Mammary epithelial cell (primary cell): ENCODE measurements at regions not wholly inside any gene's neighbourhood (a gene's known extent, or its start where the extent isn't known, plus 50 kb on each side); places are given as distances from the start of the nearest gene placed in this dataset.

Experiments
- EZH2 ChIP-seq: IDR thresholded peaks from 2 replicates; pipeline ENCODE4 v1.6.1; 2012; ENCODE audit warnings: low read length, inconsistent platforms, borderline replicate concordance
- TF ChIP-seq, protein P1 (sequence below), 2 donors: IDR thresholded peaks in 1 of 2; conservative IDR thresholded peaks in 1 of 2; 2 replicates each; pipeline ENCODE4 v1.5.1; 2011 to 2012; ENCODE audit warnings: inconsistent platforms in 2 of 2, low read length in 2 of 2, mild to moderate bottlenecking in 2 of 2, control low read depth in 1 of 2, low read depth in 1 of 2; ENCODE audit not compliant: insufficient read depth in 1 of 2; ENCODE audit errors: extremely low read depth in 1 of 2

DNA sequence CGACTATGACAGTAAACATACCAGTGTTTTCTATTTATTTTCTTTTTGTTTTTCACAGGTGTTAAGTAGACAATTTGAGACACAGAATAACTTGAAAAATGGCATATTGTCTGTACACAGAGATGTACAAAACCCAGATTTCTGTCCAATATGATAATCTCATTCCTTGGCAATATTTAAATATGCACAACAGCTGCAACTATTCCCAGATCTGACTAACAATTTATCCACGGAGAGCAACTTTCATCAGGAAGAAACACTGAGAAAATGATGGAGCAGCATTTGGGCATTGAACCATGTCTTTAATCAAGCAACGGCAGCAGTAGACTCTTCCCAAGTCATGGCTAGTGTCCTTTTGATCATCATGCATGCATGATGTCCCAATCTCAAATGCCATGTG lies 452.6 kb downstream of the ZPLD1 start:
- TF ChIP-seq, protein P1, sequence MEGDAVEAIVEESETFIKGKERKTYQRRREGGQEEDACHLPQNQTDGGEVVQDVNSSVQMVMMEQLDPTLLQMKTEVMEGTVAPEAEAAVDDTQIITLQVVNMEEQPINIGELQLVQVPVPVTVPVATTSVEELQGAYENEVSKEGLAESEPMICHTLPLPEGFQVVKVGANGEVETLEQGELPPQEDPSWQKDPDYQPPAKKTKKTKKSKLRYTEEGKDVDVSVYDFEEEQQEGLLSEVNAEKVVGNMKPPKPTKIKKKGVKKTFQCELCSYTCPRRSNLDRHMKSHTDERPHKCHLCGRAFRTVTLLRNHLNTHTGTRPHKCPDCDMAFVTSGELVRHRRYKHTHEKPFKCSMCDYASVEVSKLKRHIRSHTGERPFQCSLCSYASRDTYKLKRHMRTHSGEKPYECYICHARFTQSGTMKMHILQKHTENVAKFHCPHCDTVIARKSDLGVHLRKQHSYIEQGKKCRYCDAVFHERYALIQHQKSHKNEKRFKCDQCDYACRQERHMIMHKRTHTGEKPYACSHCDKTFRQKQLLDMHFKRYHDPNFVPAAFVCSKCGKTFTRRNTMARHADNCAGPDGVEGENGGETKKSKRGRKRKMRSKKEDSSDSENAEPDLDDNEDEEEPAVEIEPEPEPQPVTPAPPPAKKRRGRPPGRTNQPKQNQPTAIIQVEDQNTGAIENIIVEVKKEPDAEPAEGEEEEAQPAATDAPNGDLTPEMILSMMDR (conservative IDR thresholded peaks at IDR 0.05 in 1 of 2, IDR thresholded peaks at IDR 0.05 in 1 of 2; ENCODE audit: extremely low read depth in 1 of 2, insufficient read depth in 1 of 2, low read depth in 1 of 2, low read length in 2 of 2), result no peak
- no peak for TF ChIP-seq EZH2
